Retina (tissue), 1 donor: ENCODE measurements at regions not wholly inside any gene's neighbourhood (a gene's known extent, or its start where the extent isn't known, plus 50 kb on each side); places are given as distances from the start of the nearest gene placed in this dataset.

Experiments
- DNase-seq: peaks from one replicate; pipeline ENCODE4 v3.0.0-alpha.2; 2016

DNA sequence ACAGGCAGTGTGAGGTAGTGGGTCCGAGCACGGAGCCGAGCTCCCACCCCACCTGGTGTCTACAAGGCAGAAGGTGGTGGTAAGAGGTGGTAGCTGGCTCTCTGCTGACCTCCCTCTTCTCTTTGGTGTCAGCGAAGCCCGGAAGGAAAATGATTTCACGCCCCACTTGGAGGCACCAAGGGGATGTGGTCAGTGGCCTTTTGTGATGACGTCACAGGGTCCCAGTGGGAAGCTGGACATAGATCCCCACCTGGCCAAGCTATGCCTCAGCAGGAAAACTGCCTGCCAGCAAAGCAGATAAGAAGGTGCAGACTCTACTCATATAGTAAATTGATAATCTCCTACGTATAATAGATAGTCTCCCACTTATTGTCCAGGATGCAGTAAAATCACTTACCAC lies 183.7 kb upstream of the ALKAL2 start:
- no peak for DNase-seq

DNA sequence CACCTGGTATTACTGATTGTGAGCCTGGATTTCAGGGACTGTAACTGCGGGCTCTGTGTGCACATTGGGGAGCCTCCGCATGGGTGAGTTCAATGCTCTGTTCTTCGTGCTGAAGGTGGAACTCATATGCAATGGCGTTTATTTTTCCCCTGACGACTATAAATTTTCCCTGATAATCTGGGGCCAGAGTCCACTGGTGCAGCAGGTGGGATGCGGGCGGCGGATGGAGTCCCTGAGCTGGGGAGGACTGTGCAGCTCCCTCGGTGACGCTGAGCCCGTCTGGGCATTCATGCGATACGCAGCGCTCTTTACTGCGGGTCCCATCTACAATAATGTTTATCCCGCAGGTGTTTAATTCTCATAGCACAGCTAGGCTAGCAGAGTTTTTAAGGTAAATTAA lies 181.6 kb upstream of the ALKAL2 start:
- no peak for DNase-seq

DNA sequence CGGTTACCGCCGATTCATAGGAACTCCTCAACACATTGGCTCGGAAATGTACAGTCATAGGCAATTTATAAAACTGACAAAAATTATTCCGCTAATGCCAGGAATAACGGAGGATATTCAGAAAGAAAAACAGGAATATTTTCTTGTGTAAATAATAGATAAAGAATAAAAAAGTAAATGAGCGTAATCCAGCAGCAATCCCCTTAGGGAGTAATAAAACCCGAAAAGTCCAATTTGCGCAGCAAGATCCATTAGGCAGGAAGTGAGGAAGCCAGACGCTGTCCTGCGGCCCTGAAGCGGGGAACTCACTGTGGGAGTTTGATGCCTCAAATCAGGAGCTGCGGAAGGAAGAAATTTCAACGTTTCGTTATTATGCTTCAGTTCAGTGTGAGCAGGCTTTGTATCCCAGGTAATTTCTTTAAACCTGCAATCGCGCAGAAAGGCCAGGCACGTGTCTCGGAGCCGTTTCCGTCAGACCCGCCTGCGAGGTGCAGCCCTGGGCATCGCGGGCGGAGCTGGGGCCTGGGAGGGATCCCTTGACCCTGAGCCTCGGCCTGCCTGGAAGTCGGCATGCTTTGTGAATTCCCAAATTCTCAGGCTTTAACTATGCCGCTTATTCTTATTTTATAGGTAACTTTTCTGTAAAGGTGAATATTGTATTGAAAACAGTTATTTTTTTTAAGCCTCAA lies 180.9 kb upstream of the ALKAL2 start:
- peak; percentile 48 for DNase-seq

DNA sequence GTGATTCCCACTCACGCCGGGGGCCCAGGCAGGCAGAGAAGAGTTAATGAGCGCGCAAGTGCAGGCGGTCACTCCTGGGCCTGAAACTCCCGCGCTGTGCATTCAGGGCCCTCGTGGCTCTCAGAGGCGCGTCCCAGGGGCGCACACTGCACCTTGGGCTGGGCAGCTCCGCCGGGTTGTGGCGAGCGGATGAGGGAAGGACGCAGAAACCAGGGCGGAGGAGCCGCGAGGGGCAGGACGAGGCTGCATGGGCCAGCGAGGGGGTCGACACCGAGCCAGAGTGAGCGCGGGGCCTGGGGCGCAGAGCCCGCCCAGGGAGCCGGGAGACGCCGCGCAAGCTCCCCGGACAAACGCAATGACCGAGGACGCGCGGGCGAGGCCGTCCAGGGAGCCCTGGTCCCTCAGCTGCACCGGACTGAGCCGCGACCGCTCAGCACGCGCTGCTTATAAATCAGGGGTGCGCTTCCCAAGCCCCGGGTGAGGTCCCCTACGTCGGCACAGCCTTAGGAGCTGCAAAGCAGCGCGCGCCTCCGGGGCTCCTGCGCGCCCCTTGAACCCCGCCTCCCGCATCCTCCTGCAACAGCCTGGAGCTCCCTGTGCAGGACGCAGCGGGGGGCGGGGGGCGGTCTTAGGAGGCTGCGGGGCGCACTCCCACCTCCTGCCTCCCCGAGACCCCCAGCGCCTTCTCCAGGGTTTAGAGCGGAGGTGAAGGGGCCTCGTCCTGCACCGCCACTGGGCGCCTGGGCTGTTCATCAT lies 180.2 kb upstream of the ALKAL2 start:
- peak; percentile 73 for DNase-seq

DNA sequence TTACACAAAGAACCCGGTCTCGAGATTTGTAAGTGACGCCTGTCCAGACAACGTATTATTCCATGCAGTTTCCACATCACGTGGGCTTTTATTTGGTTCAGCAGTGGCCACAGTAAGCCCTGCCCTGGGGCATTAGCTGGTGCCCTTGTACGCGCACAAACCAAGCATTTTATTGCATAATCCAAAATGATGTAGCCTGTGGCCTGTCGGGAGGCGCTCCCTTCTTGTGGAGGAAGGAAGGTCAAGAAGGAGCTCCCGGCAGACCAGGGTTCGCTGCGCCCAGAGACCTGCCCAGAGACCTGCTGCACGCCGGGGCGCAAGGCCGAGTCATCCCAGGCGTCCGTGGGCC lies 179.6 kb upstream of the ALKAL2 start:
- DNase-seq, result no peak

DNA sequence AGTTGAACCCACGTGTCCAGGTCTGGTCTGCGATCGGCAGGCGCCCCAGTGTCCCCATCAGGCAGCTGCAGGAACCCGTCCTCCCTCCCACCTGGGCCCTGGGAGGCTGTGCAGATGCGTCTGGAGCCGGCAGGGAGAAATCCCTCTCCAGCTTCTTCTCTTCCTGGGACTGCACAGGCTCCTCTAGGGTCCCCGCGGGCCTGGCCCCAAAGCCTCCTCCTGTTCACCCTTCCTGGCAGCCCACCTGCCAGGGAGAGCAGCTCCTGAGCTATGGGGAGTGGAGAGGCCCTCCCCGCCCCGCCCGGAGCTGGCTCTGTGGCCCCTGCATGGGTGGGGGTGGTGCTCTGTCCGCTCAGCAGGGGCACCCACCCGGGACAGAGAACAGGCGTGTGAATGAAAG lies 179.2 kb upstream of the ALKAL2 start:
- DNase-seq, result no peak

DNA sequence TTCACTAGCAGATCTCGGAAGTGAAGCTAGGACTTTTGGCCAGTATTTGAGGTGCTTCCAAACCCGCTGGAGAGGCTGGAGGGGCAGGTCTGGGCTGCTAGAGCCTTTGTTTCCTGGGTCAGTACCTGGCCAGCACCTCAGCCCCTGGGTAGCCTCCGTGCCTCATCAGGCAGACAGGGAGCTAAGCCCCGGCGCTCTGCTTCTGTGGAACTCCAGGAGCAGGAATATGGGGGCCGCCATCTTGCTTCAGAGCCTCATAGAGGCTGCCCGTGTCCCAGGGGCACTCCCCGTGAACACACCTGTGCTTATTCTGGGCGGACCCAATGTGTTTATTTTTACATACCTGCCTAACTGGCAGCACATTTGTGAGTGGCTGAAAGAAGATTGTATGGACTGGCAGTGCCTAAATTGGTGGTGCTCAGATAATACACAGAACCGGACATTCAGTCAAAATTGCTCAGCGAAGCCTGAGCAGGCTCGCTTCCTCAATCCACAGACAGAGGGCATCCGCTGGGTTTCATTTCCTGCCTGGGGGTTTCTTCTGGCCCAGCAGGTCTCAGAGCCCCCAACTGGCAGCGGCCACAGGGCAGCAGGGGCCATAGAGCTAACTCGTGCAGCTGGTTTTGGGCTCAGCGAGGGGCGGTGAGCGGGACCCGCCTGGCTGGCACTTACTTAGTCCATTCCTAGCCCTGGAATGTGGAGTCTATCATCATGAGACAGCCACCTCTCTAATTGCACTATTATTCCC lies 176.8 kb upstream of the ALKAL2 start:
- no peak for DNase-seq

DNA sequence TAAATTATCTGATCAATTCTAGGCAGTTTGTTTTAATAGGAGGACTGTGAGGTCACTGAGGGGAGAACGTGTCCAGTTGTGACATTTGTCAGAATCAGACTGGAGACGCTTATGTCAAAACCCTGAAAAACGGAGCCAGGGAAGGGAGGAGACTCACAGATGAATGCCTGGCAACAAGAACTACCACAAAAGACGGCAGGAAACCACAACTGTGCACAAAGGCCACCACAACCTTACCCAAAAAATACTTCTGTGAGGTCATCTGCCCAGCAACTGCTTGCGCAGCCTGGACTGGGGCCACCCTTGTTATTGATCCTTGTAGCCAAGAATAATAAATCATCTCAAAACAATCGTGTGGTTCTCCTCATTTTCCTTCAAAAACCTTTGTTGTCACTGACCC lies 173.0 kb upstream of the ALKAL2 start:
- DNase-seq, result no peak

DNA sequence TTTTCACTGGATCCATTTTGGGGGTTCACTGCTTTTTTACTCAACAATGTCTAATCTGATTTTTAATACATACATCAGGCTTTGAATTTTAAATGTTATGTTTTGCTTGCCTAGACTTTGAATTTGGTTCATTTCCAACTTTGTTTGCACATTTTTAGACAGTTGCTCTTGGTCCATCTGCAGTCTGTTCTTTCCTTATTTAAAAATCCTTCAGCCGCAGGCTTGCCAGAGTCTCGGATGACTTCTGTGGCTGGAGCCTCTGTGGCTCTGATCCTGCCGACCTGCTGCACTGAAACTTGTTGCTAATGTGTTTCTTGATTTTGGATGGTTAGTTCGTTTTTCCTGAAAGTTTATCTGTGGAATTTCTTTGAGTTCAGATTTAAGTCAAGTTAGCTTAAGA lies 172.0 kb upstream of the ALKAL2 start:
- no peak for DNase-seq

DNA sequence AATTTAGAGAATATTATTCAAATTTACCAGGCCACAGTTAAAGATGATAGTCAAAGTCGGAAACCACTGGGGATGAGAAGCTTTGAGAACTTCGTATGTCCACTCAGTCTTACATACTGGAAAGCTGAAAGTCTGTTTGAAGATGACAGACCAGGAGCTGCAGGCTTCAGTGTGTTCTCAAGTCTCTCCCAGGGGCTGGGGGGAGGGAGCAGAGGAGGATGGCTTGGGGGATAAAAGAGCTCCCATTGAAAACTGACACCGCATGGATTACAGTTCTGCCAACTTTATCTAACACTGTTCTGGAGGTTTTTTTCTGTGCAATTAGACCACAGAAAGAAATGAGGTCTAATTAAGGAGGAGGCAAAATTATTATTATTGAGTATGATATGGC lies 170.5 kb upstream of the ALKAL2 start:
- DNase-seq, result no peak

DNA sequence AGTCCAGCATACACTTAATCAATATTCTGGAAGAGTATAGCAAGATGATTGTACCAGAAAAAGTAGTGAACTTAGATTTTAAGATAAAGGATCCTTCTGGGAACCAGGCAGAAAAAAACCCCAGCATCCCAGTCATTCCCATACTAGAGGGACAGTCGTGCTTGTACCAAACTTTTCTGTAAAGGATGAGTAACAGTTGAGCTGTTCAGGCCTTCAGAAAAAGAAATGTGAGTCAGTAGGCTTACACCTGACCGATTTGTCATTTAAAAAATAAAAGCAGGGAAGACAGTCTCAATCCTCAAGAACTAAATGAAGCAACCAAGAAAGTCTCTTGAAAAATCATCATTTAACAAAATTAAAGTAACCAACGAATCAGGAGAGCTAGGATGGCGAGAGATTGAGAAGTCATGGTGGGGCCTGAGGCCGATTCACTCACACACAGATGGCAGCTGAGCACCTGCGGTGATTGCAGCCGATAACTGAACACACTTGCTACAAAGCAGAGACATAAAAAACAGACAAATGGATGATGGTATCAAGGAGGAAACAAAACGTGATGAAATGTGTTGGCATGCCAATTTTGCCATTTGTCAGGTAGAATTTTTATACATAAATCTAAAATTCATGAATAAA lies 170.0 kb upstream of the ALKAL2 start:
- no peak for DNase-seq

DNA sequence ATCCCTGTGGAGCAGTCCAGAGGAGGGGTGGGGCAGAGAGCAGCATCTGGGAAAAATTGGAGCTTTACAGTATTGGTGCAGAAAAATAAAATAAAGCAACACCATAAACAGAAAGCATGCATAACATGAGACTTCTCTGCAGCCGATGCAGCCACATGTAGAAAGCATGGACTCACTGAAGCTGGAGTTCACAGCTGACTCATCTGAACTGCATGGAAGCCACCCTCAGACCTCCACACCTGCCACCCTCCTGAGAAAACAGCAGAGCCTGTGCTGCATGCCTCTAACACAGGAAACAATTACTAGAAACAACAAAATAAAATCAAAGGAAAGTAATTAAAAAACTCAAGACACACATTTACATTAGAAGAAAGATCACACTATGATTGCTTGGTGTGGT lies 169.4 kb upstream of the ALKAL2 start:
- DNase-seq, result no peak

DNA sequence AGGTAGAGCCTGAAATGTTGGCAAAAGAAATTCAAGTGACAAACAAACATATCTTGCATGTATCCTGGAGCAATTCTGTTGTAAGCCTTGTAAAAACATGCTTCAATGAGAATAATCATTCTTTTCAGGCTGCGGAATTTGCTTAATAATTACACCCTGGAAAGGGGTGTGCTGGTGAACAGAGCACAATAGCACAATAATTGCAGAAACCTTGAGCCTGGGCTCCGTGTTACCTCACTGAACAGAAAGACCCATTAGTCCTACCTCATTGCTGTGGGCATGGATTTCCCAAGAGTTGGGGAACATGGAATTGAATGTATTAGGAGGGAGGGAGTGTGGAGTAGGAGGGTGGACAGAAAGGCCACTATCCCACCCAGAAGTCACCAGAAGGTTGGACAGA lies 168.0 kb upstream of the ALKAL2 start:
- DNase-seq, result no peak

DNA sequence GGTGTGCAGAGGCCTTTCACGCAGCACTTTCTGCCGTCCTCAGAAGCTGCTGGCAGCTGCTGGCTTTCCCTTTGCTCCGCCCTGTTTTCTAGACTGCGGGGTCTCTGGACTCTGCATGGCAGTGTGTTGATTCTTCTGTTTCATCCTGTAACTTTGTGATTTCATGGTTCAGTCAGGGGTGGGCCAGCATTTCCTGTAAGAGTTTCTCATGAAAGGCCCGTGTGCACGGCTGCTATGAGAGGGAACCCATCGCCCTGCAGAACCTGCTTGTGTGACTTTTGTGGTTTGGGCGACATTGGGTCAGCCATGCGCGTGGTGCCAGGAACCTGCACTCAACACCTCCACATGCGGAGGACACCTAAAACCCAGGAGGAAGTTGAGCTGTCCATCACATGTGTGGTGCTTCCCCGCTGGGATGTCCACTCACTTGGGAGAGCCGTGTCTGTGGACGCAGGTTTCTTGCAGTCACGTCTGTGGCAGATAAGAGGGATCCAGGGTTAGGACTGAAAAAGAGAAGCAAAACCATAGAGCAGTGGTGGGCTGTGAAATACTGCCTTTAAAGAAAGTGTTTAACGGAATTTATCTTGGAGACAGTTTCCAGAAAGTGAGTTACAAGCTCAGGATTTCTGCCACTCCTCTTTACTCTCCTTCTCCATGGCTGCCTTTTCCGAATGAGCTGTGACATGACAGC lies 167.3 kb upstream of the ALKAL2 start:
- no peak for DNase-seq

DNA sequence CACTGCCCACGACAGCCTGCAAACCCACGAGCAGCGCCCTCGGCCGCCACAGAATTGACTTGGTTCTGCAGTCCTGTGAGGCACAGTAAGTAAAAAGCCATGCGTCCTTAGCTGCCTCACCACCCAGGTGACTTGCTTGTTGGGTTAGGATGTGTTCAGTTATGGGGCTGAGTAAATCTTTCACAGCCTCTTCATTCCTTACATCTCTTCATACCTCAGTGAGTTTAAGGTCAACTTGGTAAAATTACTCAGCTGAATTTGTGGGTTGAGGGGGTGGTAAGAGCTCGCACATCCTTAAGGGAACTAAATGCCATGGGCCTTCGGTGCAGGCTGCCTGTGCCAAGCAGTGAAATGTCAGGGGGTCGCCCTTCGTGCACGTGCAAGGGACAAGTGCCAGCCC lies 165.2 kb upstream of the ALKAL2 start:
- no peak for DNase-seq

DNA sequence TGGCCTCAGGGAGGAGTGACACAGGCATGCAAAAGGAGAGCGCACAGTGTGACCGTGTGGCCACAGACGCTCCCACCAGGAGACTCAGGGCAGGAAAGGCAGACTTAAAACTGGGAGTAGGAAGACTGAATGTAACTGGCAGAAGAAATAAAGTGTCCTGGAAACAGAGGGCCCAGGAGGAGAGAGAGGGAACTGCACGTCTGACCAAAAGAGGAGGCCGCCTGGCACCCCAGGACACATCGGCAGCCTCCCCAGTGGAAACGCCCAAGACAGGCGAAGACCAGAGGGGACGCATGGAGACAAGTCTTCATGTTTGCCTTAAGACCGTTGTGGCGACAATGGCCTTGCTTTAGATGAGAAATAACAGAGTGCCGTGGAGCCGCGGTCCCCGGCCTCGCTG lies 163.6 kb upstream of the ALKAL2 start:
- no peak for DNase-seq

DNA sequence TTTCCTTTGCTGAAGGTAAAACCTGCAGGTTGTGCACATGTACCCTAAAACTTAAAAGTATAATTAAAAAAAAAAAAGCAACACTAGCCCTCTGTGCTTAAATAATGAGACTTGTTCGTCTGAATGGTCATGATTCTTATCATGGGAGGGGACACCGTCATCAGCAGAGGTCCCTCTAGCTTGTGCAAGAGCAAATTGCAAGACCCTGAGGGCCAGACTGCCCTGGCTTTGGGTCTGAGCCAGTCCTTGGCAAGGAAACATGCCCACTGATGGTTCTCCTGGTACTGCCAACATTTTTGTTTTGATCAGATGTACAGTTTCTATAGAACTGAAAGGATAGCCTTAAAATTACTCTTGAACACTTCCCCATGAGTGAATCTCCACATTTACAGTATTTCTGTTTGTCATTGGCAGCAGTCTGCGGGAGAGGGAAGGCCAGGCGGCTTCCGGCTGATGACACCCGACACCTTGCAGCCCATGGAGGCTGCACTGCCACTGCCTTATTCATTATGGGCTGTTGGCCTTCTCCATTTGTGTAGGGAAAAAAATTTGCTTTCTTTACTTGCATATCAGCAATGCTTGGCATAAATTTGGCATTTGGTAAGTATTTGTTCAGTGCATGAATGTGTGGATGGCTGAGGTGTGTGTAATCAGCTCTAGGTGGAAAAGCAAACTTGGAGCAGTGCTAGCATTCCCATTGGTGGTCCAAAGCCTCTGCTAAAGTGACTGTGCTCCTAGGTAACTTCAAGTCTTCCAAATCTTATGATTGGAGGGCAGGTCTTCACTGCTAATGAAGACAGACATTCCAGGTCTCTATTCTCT lies 161.6 kb upstream of the ALKAL2 start:
- DNase-seq, result no peak

DNA sequence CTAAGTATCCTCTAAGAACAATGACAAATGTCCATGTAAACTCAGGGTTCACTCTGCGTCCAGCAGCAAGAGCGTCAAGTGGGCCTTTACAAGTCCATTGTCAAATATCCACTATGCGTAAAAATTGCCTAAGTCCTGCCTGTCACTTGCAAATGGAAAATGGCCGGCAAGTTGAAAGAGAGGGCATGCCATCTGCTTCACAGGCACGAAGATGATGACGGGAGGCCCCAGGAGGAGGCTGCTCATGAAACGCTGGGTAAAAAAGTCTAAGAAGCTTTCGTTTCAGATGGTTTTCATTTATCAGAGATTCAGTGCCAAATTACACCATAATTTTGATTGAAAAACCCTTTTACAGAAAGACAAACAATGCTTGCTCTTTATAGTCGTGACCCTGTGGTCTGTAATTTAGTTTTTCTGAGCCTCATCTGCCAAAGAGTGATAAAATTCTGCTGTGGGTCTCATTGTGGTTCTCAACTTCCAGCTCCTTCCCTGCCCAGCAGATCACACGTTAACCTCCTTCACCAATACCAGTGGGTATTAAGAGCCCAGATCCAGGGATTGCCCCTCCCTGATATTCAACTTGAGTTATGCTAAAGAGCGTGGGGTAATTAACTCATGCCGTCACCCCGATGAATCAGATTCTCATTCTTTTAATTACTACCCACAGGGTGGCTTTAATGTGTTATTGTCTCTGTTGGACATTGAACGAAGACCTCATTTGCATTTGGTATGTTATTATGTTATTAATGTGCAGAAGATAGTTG lies 160.2 kb upstream of the ALKAL2 start:
- peak; percentile 65 for DNase-seq

DNA sequence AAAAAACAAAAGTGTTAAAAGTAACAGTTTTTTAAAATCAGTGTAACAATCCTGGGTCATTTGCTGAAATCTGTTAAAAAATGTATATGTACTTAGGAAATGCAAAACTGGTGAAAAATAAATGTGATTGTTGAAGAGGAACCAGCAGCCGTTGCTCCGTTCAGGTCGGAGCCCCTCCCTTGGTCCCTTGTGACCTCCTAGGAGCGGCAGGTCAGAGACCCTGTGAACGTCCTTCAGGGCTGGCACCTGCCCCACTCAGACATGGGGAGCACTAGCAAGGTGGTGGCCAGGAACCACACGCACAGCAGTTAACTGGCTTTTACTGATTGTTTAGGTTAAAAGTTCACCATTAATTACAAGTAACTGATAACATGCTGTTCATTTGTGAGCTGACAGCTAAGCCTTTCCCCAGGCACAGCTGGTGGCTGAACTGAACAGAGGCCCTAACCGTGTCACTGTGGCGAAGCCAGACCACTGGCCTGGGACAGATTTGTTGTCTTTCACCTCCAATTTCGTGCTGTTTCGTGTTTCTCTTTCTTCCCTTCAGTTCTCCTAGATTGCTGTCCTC lies 159.2 kb upstream of the ALKAL2 start:
- peak; percentile 54 for DNase-seq

DNA sequence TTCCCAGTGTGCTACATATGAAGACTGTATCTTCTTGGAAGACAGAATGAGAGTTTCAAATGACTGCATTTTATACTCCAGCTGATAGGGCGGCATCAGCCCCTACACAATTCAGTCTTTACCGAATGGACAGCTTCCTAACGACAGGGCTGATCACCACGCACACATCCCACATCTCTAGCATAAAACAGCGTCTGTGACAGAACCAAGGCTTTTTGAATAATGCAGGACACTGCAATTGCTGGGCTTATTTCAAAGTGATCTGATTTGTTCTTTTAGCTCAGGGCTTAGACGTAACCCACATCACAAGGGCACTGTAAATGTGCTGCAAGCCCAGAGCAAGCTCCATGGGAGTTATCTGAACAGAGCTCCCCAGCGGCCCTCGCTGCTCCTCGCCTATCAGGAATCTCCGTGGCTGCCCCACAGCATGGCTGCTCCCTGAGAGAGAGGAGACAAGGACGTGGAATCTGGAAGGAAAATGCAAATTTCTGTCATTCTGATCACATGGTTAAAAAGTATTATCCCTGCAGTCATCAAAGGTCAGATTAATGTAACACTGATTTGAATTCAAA lies 158.5 kb upstream of the ALKAL2 start:
- DNase-seq, result peak; percentile 68

DNA sequence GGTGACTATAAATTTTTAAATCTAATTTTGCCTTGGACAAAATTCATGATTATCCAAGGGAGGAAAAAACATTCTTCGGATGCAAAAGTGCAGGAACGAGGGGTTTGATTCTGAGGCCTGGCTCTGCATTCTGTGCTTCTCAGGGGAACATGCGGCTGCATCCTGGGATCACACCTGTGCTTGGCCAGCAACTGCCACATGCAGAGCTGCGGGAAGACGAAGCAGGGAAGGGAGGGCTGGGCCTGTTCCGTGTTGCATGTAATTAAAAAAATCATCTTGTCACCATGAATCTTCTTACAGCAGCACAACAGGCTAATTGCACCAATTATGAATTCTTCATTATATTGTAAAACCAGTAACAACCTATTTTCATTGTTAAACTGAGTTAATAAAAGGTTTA lies 158.0 kb upstream of the ALKAL2 start:
- DNase-seq, result no peak
